ENCODE measurements at regions not wholly inside any gene's neighbourhood (a gene's known extent, or its start where the extent isn't known, plus 50 kb on each side); places are given as distances from the start of the nearest gene placed in this dataset.

- intact Hi-C loops (cut with DNase I; ENCODE audit: low total_unique reads), result no loop called here
- Histone ChIP-seq H3K4me3 (no peak overlapping the region), H3K9me3 (no peaks in the 10 kb centered on the region), H3K4me1 (no peaks in the 10 kb centered on the region), H3K27ac (no peak overlapping the region), H3K27me3 (no peaks in the 10 kb centered on the region), H3K36me3 (no peaks in the 10 kb centered on the region)
- TF ChIP-seq POLR2A (IDR thresholded peaks at IDR 0.05) (no peak), CTCF (IDR thresholded peaks at IDR 0.05) (no peak)
- no peak for DNase-seq
These were observed 67.0 kb upstream of the BACE2 start for GRCh38 chr21:41100826-41101550.

- intact Hi-C loops (cut with DNase I; ENCODE audit: low total_unique reads), result no loop called here
These were observed 65.7 kb upstream of the BACE2 start for GRCh38 chr21:41102281-41102680.

GRCh38 chr21:41107602-41108001 is 60.4 kb upstream of the BACE2 start:
- Histone ChIP-seq H3K27me3 (no peaks in the 10 kb centered on the region), H3K9me3 (no peaks in the 10 kb centered on the region), H3K27ac (no peak overlapping the region), H3K4me1 (no peaks in the 10 kb centered on the region), H3K4me3 (no peak overlapping the region), H3K36me3 (no peaks in the 10 kb centered on the region)
- TF ChIP-seq POLR2A (IDR thresholded peaks at IDR 0.05) (no peak), CTCF (IDR thresholded peaks at IDR 0.05) (no peak)
- no peak for DNase-seq
- intact Hi-C loops (cut with DNase I; ENCODE audit: low total_unique reads), result no loop called here

More at GRCh38 chr21:41102281-41102680, 65.7 kb upstream of the BACE2 start:
- Histone ChIP-seq H3K4me1 (no peaks in the 10 kb centered on the region), H3K27me3 (no peaks in the 10 kb centered on the region), H3K27ac (no peak overlapping the region), H3K36me3 (no peaks in the 10 kb centered on the region), H3K9me3 (no peaks in the 10 kb centered on the region), H3K4me3 (no peak overlapping the region)
- TF ChIP-seq CTCF (IDR thresholded peaks at IDR 0.05) (no peak), POLR2A (IDR thresholded peaks at IDR 0.05) (no peak)
- DNase-seq, result no peak

- H3K4me3 ChIP-seq, result no peak overlapping the region
- no peaks in the 10 kb centered on the region for H3K9me3 ChIP-seq
- H3K27me3 ChIP-seq, result no peaks in the 10 kb centered on the region
- no peak for DNase-seq
- intact Hi-C loops (cut with DNase I; ENCODE audit: low total_unique reads), result no loop called here
- H3K36me3 ChIP-seq, result no peaks in the 10 kb centered on the region
- H3K27ac ChIP-seq, result no peak overlapping the region
- H3K4me1 ChIP-seq, result no peaks in the 10 kb centered on the region
- TF ChIP-seq POLR2A (IDR thresholded peaks at IDR 0.05) (no peak), CTCF (IDR thresholded peaks at IDR 0.05) (no peak)
These were observed 59.0 kb upstream of the BACE2 start for GRCh38 chr21:41108668-41109585.

- Histone ChIP-seq H3K4me1 (no peaks in the 10 kb centered on the region), H3K27ac (no peak overlapping the region), H3K4me3 (no peak overlapping the region), H3K27me3 (no peaks in the 10 kb centered on the region), H3K36me3 (no peaks in the 10 kb centered on the region), H3K9me3 (no peaks in the 10 kb centered on the region)
- TF ChIP-seq POLR2A (IDR thresholded peaks at IDR 0.05) (no peak), CTCF (IDR thresholded peaks at IDR 0.05) (no peak)
- DNase-seq, result no peak
- intact Hi-C loops (cut with DNase I; ENCODE audit: low total_unique reads), result no loop called here
These were observed 57.8 kb upstream of the BACE2 start for GRCh38 chr21:41110161-41110560.
